VCaP (cell line): ENCODE measurements at regions not wholly inside any gene's neighbourhood (a gene's known extent, or its start where the extent isn't known, plus 50 kb on each side); places are given as distances from the start of the nearest gene placed in this dataset.
"Not testable (repeated sequence)": the region's sequence is repeated elsewhere in the genome, so short reads cannot be mapped to it uniquely, and the experiment has no call there.

Experiments
- H3K27ac ChIP-seq: fragments of 450-650 bp; 2 replicates; pipeline ENCODE4 v1.5.1; 2017
- CTCF ChIP-seq: fragments of 450-650 bp; conservative IDR thresholded peaks from 2 replicates; pipeline ENCODE4 v1.5.1; 2017; ENCODE audit warnings: mild to moderate bottlenecking, moderate library complexity

DNA sequence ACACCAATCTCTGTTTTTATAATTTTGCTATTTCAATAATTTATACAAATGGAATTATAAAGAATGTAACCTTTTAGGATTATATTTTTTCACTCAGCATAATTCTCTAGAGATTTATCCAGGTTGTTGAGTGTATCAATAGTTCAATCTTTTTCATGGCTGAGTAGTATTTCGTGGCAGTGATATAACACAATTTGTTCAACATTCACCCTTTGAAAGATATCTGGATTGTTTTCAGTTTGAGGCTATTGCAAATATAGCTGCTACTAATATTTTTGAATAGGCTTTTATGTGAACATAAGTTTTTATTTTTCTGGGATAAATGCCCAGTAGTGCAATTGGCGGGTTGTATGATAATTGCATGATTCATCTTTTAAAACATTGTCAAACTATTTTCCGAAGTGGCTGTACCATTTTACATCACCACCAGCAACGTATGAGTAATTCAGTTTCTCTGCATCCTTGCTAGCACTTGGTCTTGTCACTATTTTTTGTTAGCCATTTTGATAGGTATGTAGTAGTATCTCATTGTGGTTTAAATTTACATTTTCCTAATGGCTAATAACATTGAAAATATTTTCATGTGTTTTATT lies 55.6 kb upstream of the ABCD3 start:
- H3K27ac ChIP-seq, result no peak overlapping the region
- TF ChIP-seq CTCF, result no peak

GRCh38 chr1:94358630-94359599 lies 59.3 kb upstream of the ABCD3 start:
- no peak for TF ChIP-seq CTCF
- H3K27ac ChIP-seq, result no peak overlapping the region

- no peak for TF ChIP-seq CTCF
- H3K27ac ChIP-seq, result no peak overlapping the region
Measured at GRCh38 chr1:94357661-94358060, 60.5 kb upstream of the ABCD3 start.

DNA sequence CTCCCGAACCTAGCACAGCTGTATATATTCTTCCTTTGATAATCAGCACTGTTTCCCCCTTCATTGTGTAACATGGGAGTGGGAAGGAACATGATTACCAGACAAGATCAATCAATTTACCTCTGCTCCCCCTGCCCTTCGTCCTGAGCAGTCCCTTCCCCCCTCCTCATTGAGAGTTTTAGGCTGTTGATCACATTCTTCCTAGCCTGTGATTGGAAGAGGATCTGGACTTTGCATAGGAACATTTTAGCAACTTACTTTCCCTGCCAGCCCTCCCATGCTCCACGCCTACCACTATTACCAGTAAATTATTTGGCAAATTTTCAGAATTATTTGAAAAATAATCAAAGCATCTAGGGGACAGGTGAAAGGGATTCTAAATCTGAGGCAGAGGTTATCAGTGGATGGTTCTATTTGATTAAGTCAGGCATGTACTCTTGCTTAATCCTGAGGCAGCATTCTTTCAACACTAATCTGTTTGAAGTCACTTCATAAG lies 62.7 kb upstream of the ABCD3 start:
- no peak for TF ChIP-seq CTCF
- H3K27ac ChIP-seq, result no peak overlapping the region

DNA sequence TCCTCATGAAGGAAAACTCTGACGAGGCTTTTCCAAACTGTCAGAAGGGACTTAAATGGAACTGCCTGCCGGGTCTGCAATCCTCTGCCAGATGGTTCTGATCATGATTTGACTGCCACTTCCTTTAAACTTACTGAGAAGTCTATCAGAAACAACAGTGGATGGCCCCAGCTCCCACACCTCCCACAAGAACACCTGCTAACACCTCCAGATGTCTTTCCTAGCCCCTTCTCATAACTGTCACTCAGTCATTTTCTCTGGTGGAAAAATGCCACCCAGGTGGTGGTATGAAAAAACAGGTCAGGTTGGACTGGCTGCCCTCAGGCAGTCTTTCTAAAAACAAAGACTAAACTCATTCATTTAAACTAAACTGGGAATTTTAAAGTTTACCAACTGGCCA lies 66.7 kb upstream of the ABCD3 start:
- TF ChIP-seq CTCF, result no peak
- H3K27ac ChIP-seq, result no peak overlapping the region

DNA sequence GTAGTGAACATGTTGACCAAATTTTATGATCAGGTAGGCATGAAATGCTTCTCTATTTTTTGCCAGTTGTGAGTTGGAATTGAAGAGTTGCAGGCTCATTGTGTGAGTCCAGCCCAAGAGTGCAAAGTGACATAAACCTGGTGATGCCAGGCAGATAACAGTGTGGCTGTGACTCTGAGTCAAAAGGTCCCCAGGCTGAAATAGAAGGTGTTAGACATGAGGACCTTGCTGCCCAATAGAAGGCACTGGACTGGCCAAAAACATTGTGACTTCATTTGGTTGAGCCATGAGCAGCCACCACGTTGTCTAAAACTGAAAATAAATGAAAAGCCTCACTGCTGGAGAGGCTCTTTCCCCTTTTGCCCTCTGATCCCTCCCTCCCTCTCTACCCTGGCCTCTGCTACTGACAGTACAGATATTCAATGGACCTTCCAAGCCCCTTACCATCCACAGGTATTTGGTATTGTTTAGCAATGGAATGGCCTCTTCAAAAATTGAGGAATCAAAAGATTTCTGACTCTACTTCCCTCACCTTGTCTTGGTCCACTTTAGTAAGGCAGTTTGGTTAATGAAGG lies 67.8 kb upstream of the ABCD3 start:
- H3K27ac ChIP-seq, result no peak overlapping the region
- TF ChIP-seq CTCF, result no peak

- no peak for TF ChIP-seq CTCF
- no peak overlapping the region for H3K27ac ChIP-seq
Measured at GRCh38 chr1:94349853-94350252, 68.3 kb upstream of the ABCD3 start.

- H3K27ac ChIP-seq, result not testable (repeated sequence)
Measured at GRCh38 chr1:94348386-94348785, 69.8 kb upstream of the ABCD3 start.
